Choroid plexus epithelial cell (primary cell): ENCODE measurements at regions not wholly inside any gene's neighbourhood (a gene's known extent, or its start where the extent isn't known, plus 50 kb on each side); places are given as distances from the start of the nearest gene placed in this dataset.

Source experiments
- DNase-seq: peaks from one replicate; pipeline ENCODE4 v3.0.0-alpha.2; 2010; ENCODE audit warnings: low read depth
- H3K4me3 ChIP-seq: 2 replicates; pipeline ENCODE4 v1.5.1; 2011; ENCODE audit warnings: low read depth, mild to moderate bottlenecking, control low read depth, low read length, moderate library complexity
- CTCF ChIP-seq: conservative IDR thresholded peaks from 2 replicates; pipeline ENCODE4 v1.5.1; 2011; ENCODE audit warnings: low read depth, mild to moderate bottlenecking, control low read depth, inconsistent platforms, low read length, moderate library complexity

- no peak for TF ChIP-seq CTCF
- no peak overlapping the region for H3K4me3 ChIP-seq
- no peak for DNase-seq
Measured at GRCh38 chr5:97914483-97914882, 731.4 kb upstream of the RIOK2 start.

DNA sequence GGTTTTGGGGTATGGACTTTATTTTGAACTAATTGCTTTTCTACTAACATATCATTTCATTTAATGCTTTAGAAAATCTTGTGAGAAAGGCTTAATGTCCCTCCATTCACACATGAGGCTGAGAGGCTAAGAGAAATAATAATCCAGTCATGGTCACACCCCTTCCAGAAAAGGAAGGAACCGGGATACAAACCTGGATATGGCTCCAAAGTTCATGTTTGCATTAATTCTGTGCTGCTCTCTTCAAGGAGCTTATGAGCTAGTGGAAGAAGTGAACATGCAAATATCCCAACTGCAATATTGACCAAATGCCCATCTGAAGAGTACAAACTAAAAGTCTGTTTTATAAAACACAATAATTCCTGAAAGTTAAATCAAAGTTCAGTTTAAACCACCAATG is 732.1 kb upstream of the RIOK2 start:
- no peak for DNase-seq
- no peak overlapping the region for H3K4me3 ChIP-seq
- TF ChIP-seq CTCF = no peak

DNA sequence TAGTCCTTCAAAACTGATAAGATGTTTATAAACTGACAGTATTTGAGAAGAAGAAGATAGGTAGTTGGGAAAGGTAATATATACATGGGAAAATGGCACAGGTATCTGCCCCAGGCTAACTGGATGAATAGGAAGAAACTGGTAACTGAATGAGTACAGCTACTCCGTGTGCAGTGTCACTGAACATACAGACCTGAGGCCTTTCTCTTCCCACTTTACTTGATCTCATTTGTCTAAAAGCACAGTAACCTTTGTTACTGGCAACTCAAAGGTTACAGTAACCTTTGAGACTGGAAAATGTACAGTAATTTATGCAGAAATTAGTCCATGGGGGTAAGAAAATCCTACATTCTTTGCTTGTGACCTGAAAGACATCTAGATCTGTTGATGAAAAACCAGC is 735.0 kb upstream of the RIOK2 start:
- DNase-seq = no peak
- no peak for TF ChIP-seq CTCF
- no peak overlapping the region for H3K4me3 ChIP-seq

DNA sequence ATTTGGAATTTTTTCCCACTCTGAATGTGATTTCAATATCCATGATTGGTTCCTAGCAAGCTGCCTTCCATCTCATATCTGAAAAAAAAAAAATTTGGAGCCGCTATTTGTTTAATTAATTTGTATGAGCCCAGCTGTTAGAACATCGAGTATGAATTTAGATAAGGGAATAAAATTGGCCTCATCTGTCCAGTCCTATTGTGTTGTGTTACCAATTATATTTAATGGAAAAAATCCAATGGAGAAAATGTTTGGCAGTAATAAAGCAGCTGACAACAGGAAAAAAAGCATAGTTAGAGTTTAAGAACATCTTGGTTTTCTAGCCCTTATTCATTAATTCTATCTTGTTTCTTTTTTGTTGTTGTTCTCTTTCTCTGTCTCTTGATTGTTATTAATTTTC is 735.6 kb upstream of the RIOK2 start:
- no peak for DNase-seq
- TF ChIP-seq CTCF = no peak
- H3K4me3 ChIP-seq = no peak overlapping the region

- H3K4me3 ChIP-seq = no peak overlapping the region
- DNase-seq = no peak
- no peak for TF ChIP-seq CTCF
Measured at GRCh38 chr5:97919719-97920118, 736.7 kb upstream of the RIOK2 start.

DNA sequence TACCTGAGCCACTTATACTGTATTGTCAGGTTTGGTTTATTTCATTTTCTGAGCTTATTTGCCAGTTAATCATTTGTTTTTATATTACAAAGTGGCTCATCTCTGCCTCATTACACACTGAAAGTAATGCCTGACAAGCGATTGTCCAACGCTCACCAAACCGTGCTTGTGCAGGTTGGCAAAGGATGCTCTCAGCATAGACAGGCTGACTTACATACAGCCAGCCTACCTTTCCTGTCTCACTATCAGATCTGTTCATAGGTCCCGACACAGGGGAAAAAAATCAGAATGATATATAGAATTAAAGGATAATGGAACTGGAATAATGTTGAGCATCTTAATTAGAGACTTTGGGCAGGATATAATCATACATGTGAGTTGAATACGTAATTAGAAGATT is 739.7 kb upstream of the RIOK2 start:
- no peak for TF ChIP-seq CTCF
- no peak overlapping the region for H3K4me3 ChIP-seq
- no peak for DNase-seq

DNA sequence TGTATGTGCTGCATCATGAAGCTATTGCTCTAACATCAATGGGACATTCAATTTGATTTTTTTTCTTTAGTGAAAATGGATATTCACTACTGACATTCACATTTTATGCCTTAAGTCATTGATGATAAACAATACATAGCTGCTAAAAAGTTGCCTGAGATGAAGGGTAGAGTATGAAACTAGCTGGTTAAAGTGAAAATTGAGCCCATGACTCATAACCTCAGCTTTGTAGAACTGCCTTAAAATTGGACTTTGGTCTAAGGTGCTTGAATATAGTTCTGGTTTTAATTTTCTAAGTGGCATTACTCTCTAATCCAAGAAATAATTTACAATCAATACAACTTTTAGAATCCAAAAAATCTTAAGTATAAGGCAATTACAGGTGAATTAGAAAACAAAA is 740.4 kb upstream of the RIOK2 start:
- no peak for TF ChIP-seq CTCF
- no peak for DNase-seq
- H3K4me3 ChIP-seq = no peak overlapping the region
